Ovary (tissue), 3 donors: ENCODE measurements at regions not wholly inside any gene's neighbourhood (a gene's known extent, or its start where the extent isn't known, plus 50 kb on each side); places are given as distances from the start of the nearest gene placed in this dataset.
"Not testable (repeated sequence)": the region's sequence is repeated elsewhere in the genome, so short reads cannot be mapped to it uniquely, and the experiment has no call there.

Experiments
- CTCF ChIP-seq, 3 donors: fragments of 450-650 bp in 2 of 3; fragments of 200-600 bp in 1 of 3; IDR thresholded peaks; one replicate each; pipeline versions ENCODE4 v1.5.1 to v1.8.0; 2016 to 2022; ENCODE audit warnings: antibody characterized with exemption in 3 of 3, mild to moderate bottlenecking in 1 of 3
- EP300 ChIP-seq: sonication (generic); formaldehyde crosslinking; IDR thresholded peaks from one replicate; pipeline ENCODE4 v1.6.1; 2017; ENCODE audit warnings: antibody characterized with exemption
- POLR2A ChIP-seq: fragments of 450-650 bp; IDR thresholded peaks from one replicate; pipeline ENCODE4 v1.6.1; 2017; ENCODE audit warnings: antibody characterized with exemption, mild to moderate bottlenecking, moderate library complexity
- donor health status: DM: no; HTN: no; CAD: no.

- TF ChIP-seq CTCF (IDR thresholded peaks at IDR 0.05); POLR2A; EP300: not testable (repeated sequence)
These were observed 288.5 kb upstream of the CDH19 start for GRCh38 chr18:66892388-66892787.
